ENCODE measurements at regions not wholly inside any gene's neighbourhood (a gene's known extent, or its start where the extent isn't known, plus 50 kb on each side); places are given as distances from the start of the nearest gene placed in this dataset.
A peak's percentile ranks its signal among the peaks of the same experiment; 100 is the strongest.

- no peak for TF ChIP-seq CTCF (IDR thresholded peaks at IDR 0.05 in 8 of 11, conservative IDR thresholded peaks at IDR 0.05 in 3 of 11)
- TF ChIP-seq POLR2AphosphoS5 (IDR thresholded peaks at IDR 0.05): peak in 2 of 3 donors; percentile 43 to 66
Observed at GRCh38 chr3:196144383-196145105, 62.7 kb upstream of the TFRC start.
